OCI-LY3 (cell line): ENCODE measurements at regions not wholly inside any gene's neighbourhood (a gene's known extent, or its start where the extent isn't known, plus 50 kb on each side); places are given as distances from the start of the nearest gene placed in this dataset.

Experiments used
- CTCF ChIP-seq: fragments of 200-600, 300-600 bp; sonication (generic); IDR thresholded peaks from 2 replicates; pipeline ENCODE4 v1.5.1; 2014; ENCODE audit warnings: antibody characterized with exemption, low read length, low read depth
- EZH2phosphoT487 ChIP-seq: fragments of 200-600 bp; shearing (Covaris generic); IDR thresholded peaks from 2 replicates; pipeline ENCODE4 v1.6.1; 2018; ENCODE audit warnings: antibody characterized with exemption, mixed run types, low read depth

- TF ChIP-seq CTCF (no peak), EZH2phosphoT487 (no peak)
Measured at GRCh38 chr16:64498363-64498762, 623.5 kb downstream of the CDH11 start.
